ENCODE measurements at regions not wholly inside any gene's neighbourhood (a gene's known extent, or its start where the extent isn't known, plus 50 kb on each side); places are given as distances from the start of the nearest gene placed in this dataset.

GRCh38 chr10:7092603-7093002 lies 318.2 kb downstream of the SFMBT2 start:
- FAIRE-seq (no peak), DNase-seq (ENCODE audit: low read depth, low spot score) (no peak)
- Histone ChIP-seq H4K20me1 (replicated peaks; ENCODE audit: control insufficient read depth, extremely low read depth, insufficient read depth, low read length) (no peaks in the 10 kb centered on the region), H3K9ac (replicated peaks; ENCODE audit: extremely low read depth, insufficient read depth, low read length) (no peak overlapping the region), H3K4me2 (ENCODE audit: insufficient read depth, low read length) (no peak overlapping the region), H3K4me3 (replicated peaks in 1 of 3; ENCODE audit: insufficient read depth in 1 of 3, low read depth in 1 of 3, low read length in 3 of 3) (no peak overlapping the region), H2AFZ (ENCODE audit: low read depth, low read length) (no peak overlapping the region), H3K9me1 (replicated peaks; ENCODE audit: control insufficient read depth, extremely low read depth, insufficient read depth, low read length) (no peaks in the 10 kb centered on the region), H3K9me3 (replicated peaks; ENCODE audit: control insufficient read depth, insufficient read depth, low read length) (no peaks in the 10 kb centered on the region), H3K79me2 (ENCODE audit: control insufficient read depth, insufficient read depth, low read length) (no peaks in the 10 kb centered on the region), H3K27ac (ENCODE audit: insufficient read depth, low read depth, low read length) (no peak overlapping the region), H3K27me3 (ENCODE audit: control insufficient read depth in 2 of 2, insufficient read depth in 2 of 2, low read length in 2 of 2) (no peaks in the 10 kb centered on the region), H3K4me1 (ENCODE audit: control insufficient read depth, extremely low read depth, insufficient read depth, low read length) (no peaks in the 10 kb centered on the region), H3K36me3 (ENCODE audit: control insufficient read depth in 2 of 2, extremely low read depth in 1 of 2, insufficient read depth in 2 of 2, low read length in 2 of 2) (no peaks in the 10 kb centered on the region)
- TF ChIP-seq POLR2A (IDR thresholded peaks at IDR 0.05; ENCODE audit: low read depth, low read length) = no peak
- TF ChIP-seq JUN (IDR thresholded peaks at IDR 0.05; ENCODE audit: borderline replicate concordance, insufficient read depth, insufficient read length, low read depth) = no peak
- TF ChIP-seq GATA2 (IDR thresholded peaks at IDR 0.05; ENCODE audit: insufficient read depth, insufficient read length, low read depth, low read length) = no peak
- no peak for TF ChIP-seq EZH2 (IDR thresholded peaks at IDR 0.05; ENCODE audit: borderline replicate concordance, low read depth, low read length, severe bottlenecking)
- no peak for TF ChIP-seq CTCF (IDR thresholded peaks at IDR 0.05; ENCODE audit: extremely low read depth in 1 of 2, insufficient read depth in 1 of 2, low read depth in 1 of 2, low read length in 2 of 2)
- no peak for TF ChIP-seq FOS (IDR thresholded peaks at IDR 0.05; ENCODE audit: borderline replicate concordance, insufficient read depth, low read length)
- no peak for TF ChIP-seq MYC (IDR thresholded peaks at IDR 0.05; ENCODE audit: low read depth, low read length)
- POLR2A ChIA-PET = no interaction called here
- CTCF ChIA-PET = no interaction called here
- intact Hi-C loops (cut with micrococcal nuclease) = no loop called here
- dilution Hi-C loops (cut with MboI; ENCODE audit: extremely low pct_ligation_motif_present, low sequenced_read_pairs) = no loop called here
- BruUV-seq (replicated peaks) = no TSS peak

GRCh38 chr10:7090529-7090928 lies 320.3 kb downstream of the SFMBT2 start:
- Histone ChIP-seq H3K27ac (ENCODE audit: insufficient read depth, low read depth, low read length) (no peak overlapping the region), H3K36me3 (ENCODE audit: control insufficient read depth in 2 of 2, extremely low read depth in 1 of 2, insufficient read depth in 2 of 2, low read length in 2 of 2) (no peaks in the 10 kb centered on the region), H3K9ac (replicated peaks; ENCODE audit: extremely low read depth, insufficient read depth, low read length) (no peak overlapping the region), H4K20me1 (replicated peaks; ENCODE audit: control insufficient read depth, extremely low read depth, insufficient read depth, low read length) (no peaks in the 10 kb centered on the region), H3K9me1 (replicated peaks; ENCODE audit: control insufficient read depth, extremely low read depth, insufficient read depth, low read length) (no peaks in the 10 kb centered on the region), H3K4me2 (ENCODE audit: insufficient read depth, low read length) (no peak overlapping the region), H3K27me3 (ENCODE audit: control insufficient read depth in 2 of 2, insufficient read depth in 2 of 2, low read length in 2 of 2) (no peaks in the 10 kb centered on the region), H3K4me3 (replicated peaks in 1 of 3; ENCODE audit: insufficient read depth in 1 of 3, low read depth in 1 of 3, low read length in 3 of 3) (no peak overlapping the region), H3K4me1 (ENCODE audit: control insufficient read depth, extremely low read depth, insufficient read depth, low read length) (no peaks in the 10 kb centered on the region), H3K9me3 (replicated peaks; ENCODE audit: control insufficient read depth, insufficient read depth, low read length) (no peaks in the 10 kb centered on the region), H3K79me2 (ENCODE audit: control insufficient read depth, insufficient read depth, low read length) (no peaks in the 10 kb centered on the region), H2AFZ (ENCODE audit: low read depth, low read length) (no peak overlapping the region)
- intact Hi-C loops (cut with micrococcal nuclease) = no loop called here
- DNase-seq (ENCODE audit: low read depth, low spot score) (no peak), FAIRE-seq (no peak)
- POLR2A ChIA-PET = no interaction called here
- dilution Hi-C loops (cut with MboI; ENCODE audit: extremely low pct_ligation_motif_present, low sequenced_read_pairs) = no loop called here
- CTCF ChIA-PET = no interaction called here
- TF ChIP-seq POLR2A (IDR thresholded peaks at IDR 0.05; ENCODE audit: low read depth, low read length) = no peak
- TF ChIP-seq FOS (IDR thresholded peaks at IDR 0.05; ENCODE audit: borderline replicate concordance, insufficient read depth, low read length) = no peak
- BruUV-seq (replicated peaks) = no TSS peak
